ENCODE measurements at regions not wholly inside any gene's neighbourhood (a gene's known extent, or its start where the extent isn't known, plus 50 kb on each side); places are given as distances from the start of the nearest gene placed in this dataset.

GRCh38 chr18:1542230-1542774, 637.6 kb downstream of the ADCYAP1 start:
- TF ChIP-seq CTCF (IDR thresholded peaks at IDR 0.05) (no peak), TEAD4 (CRISPR knock-in tag; IDR thresholded peaks at IDR 0.05) (no peak), FOXJ3 (CRISPR knock-in tag; IDR thresholded peaks at IDR 0.05; ENCODE audit: borderline replicate concordance) (no peak), ZNF263 (CRISPR knock-in tag; IDR thresholded peaks at IDR 0.05; ENCODE audit: low read depth) (no peak), ZNF121 (CRISPR knock-in tag; IDR thresholded peaks at IDR 0.05) (no peak), RELA (CRISPR knock-in tag; IDR thresholded peaks at IDR 0.05; ENCODE audit: borderline replicate concordance) (no peak), ZNF416 (CRISPR knock-in tag; IDR thresholded peaks at IDR 0.05) (no peak), ATF3 (CRISPR knock-in tag; conservative IDR thresholded peaks at IDR 0.05) (no peak), ZSCAN18 (CRISPR knock-in tag; IDR thresholded peaks at IDR 0.05) (no peak), MXD4 (CRISPR knock-in tag; IDR thresholded peaks at IDR 0.05; ENCODE audit: borderline replicate concordance) (no peak), ZBTB43 (CRISPR knock-in tag; IDR thresholded peaks at IDR 0.05) (no peak), MAX (CRISPR knock-in tag; IDR thresholded peaks at IDR 0.05) (no peak), USF2 (CRISPR knock-in tag; IDR thresholded peaks at IDR 0.05) (no peak)

Measured in WTC11 (cell line).